Mesenchymal stem cell (in vitro differentiated cells and primary cell): ENCODE measurements at regions not wholly inside any gene's neighbourhood (a gene's known extent, or its start where the extent isn't known, plus 50 kb on each side); places are given as distances from the start of the nearest gene placed in this dataset.

Experiments
- DNase-seq: peaks from one replicate; pipeline ENCODE4 v3.0.0-alpha.2; 2013
- H2AFZ ChIP-seq: one replicate; pipeline ENCODE4 v1.6.1; 2013; ENCODE audit warnings: low read depth, mild to moderate bottlenecking, control low read depth, inconsistent platforms, low read length, moderate library complexity
- H2AK5ac ChIP-seq: 2 replicates; pipeline ENCODE4 v1.6.1; 2013; ENCODE audit warnings: low read length, moderate library complexity, mild to moderate bottlenecking, inconsistent platforms; ENCODE audit not compliant: severe bottlenecking
- H2BK120ac ChIP-seq: one replicate; pipeline ENCODE4 v1.6.1; 2013; ENCODE audit warnings: low read depth, mild to moderate bottlenecking, inconsistent platforms, low read length, moderate library complexity
- H2BK12ac ChIP-seq, 2 experiments: one replicate each; pipeline ENCODE4 v1.6.1; 2013; ENCODE audit warnings: inconsistent platforms in 2 of 2, low read length in 2 of 2, mild to moderate bottlenecking in 2 of 2, moderate library complexity in 2 of 2, control low read depth in 1 of 2
- H2BK15ac ChIP-seq: one replicate; pipeline ENCODE4 v1.6.1; 2013; ENCODE audit warnings: mild to moderate bottlenecking, low read depth, inconsistent platforms; ENCODE audit not compliant: poor library complexity, severe bottlenecking
- H2BK5ac ChIP-seq: 2 replicates; pipeline ENCODE4 v1.6.1; 2013; ENCODE audit warnings: low read depth, mild to moderate bottlenecking, low read length, control low read depth, inconsistent platforms; ENCODE audit not compliant: poor library complexity, severe bottlenecking
- H3K14ac ChIP-seq, 2 experiments: one replicate each; pipeline ENCODE4 v1.6.1; 2013; ENCODE audit warnings: inconsistent platforms in 2 of 2, low read length in 2 of 2, control low read depth in 1 of 2, mild to moderate bottlenecking in 1 of 2, moderate library complexity in 1 of 2
- H3K18ac ChIP-seq, 2 experiments: one replicate each; pipeline ENCODE4 v1.6.1; 2013; ENCODE audit warnings: inconsistent platforms in 2 of 2, low read length in 2 of 2, control low read depth in 1 of 2, low read depth in 1 of 2, mild to moderate bottlenecking in 1 of 2
- H3K23ac ChIP-seq, 2 experiments: one replicate each; pipeline ENCODE4 v1.6.1; 2013; ENCODE audit warnings: inconsistent platforms in 2 of 2, low read length in 2 of 2, mild to moderate bottlenecking in 2 of 2, moderate library complexity in 2 of 2, control low read depth in 1 of 2
- H3K27ac ChIP-seq: 2 replicates; pipeline ENCODE4 v1.5.1; 2013; ENCODE audit warnings: mild to moderate bottlenecking, moderate library complexity, low read length, control low read depth, inconsistent platforms; ENCODE audit not compliant: poor library complexity, severe bottlenecking
- H3K27me3 ChIP-seq, 2 experiments: 2 replicates each; pipeline versions ENCODE4 v1.6.1 to v1.7.0; 2013; ENCODE audit warnings: low read length in 2 of 2, mild to moderate bottlenecking in 2 of 2, moderate library complexity in 2 of 2, control low read depth in 1 of 2, inconsistent platforms in 1 of 2; ENCODE audit not compliant: control insufficient read depth in 1 of 2, insufficient read depth in 1 of 2
- H3K36me3 ChIP-seq, 2 experiments: 2 replicates each; pipeline versions ENCODE4 v1.6.1 to v1.7.0; 2013; ENCODE audit warnings: low read length in 2 of 2, control low read depth in 1 of 2, inconsistent platforms in 1 of 2, low read depth in 1 of 2, mild to moderate bottlenecking in 1 of 2; ENCODE audit not compliant: insufficient read depth in 2 of 2, control insufficient read depth in 1 of 2
- H3K4ac ChIP-seq, 2 experiments: one replicate each; pipeline ENCODE4 v1.6.1; 2013; ENCODE audit warnings: inconsistent platforms in 2 of 2, low read length in 2 of 2, mild to moderate bottlenecking in 2 of 2, moderate library complexity in 2 of 2, control low read depth in 1 of 2, low read depth in 1 of 2
- H3K4me1 ChIP-seq: 2 replicates; pipeline ENCODE4 v1.6.1; 2013; ENCODE audit warnings: low read depth, low read length, control low read depth; ENCODE audit not compliant: control insufficient read depth, insufficient read depth
- H3K4me2 ChIP-seq: 2 replicates; pipeline ENCODE4 v1.6.1; 2013; ENCODE audit warnings: low read length, mild to moderate bottlenecking, inconsistent platforms; ENCODE audit not compliant: poor library complexity, severe bottlenecking
- H3K4me3 ChIP-seq, 2 experiments: 2 replicates each; pipeline versions ENCODE4 v1.5.1 to v1.7.0; 2013; ENCODE audit warnings: low read length in 2 of 2, mild to moderate bottlenecking in 2 of 2, control low read depth in 1 of 2, low read depth in 1 of 2; ENCODE audit not compliant: insufficient read depth in 1 of 2
- H3K79me1 ChIP-seq: replicated peaks from 2 replicates; pipeline ENCODE4 v1.6.1; 2013; ENCODE audit warnings: mild to moderate bottlenecking, control low read depth, low read length, inconsistent platforms; ENCODE audit not compliant: poor library complexity, severe bottlenecking
- H3K9ac ChIP-seq: 2 replicates; pipeline ENCODE4 v1.7.0; 2013; ENCODE audit warnings: mild to moderate bottlenecking, low read length, moderate library complexity
- H3K9me3 ChIP-seq: 2 replicates; pipeline ENCODE4 v1.7.0; 2013; ENCODE audit warnings: mild to moderate bottlenecking, low read length; ENCODE audit not compliant: control insufficient read depth
- H4K8ac ChIP-seq: one replicate; pipeline ENCODE4 v1.6.1; 2013; ENCODE audit warnings: inconsistent platforms, mild to moderate bottlenecking, low read length, moderate library complexity
- H4K91ac ChIP-seq: one replicate; pipeline ENCODE4 v1.6.1; 2013; ENCODE audit warnings: mild to moderate bottlenecking, low read length, inconsistent platforms
- WGBS: methylation state at CpG from one replicate; pipeline ENCODE4 v1.1.7; 2013; ENCODE audit warnings: mixed read lengths; 5-methylcytosine and 5-hydroxymethylcytosine counted together

DNA sequence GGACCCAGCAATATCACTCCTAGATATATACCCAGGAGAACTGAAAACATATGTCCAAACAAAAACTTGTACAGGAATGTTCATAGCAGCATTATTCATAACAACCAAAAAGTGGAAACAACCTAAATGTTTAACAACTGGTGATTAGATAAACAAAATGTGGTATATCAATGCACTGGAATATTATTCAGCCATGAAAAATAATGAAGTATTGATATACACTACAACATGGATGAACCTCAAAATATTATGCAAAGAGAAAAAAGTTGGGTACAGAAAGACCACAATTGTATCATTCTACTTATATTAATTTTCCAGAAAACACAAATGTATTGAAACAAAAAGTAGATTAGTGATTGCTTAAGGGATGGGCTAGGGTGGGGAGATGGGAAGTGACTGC is 498.6 kb downstream of the GRIN2A start:
- Histone ChIP-seq H2BK12ac (no peak overlapping the region), H3K9me3 (no peaks in the 10 kb centered on the region), H3K23ac (no peak overlapping the region), H3K36me3 (no peaks in the 10 kb centered on the region), H2BK120ac (no peak overlapping the region), H3K4me3 (no peak overlapping the region), H2AFZ (no peak overlapping the region), H2AK5ac (no peak overlapping the region), H3K79me1 (no peaks in the 10 kb centered on the region), H3K4me1 (no peaks in the 10 kb centered on the region), H3K4me2 (no peak overlapping the region), H4K91ac (no peak overlapping the region), H3K27ac (no peak overlapping the region), H3K14ac (no peak overlapping the region), H2BK15ac (no peak overlapping the region), H4K8ac (no peak overlapping the region), H3K27me3 (peaks cover 0 to 33% of the 10 kb centered on the region in 2 experiments), H3K4ac (no peak overlapping the region), H3K9ac (no peak overlapping the region), H2BK5ac (no peak overlapping the region), H3K18ac (no peak overlapping the region)
- no peak for DNase-seq

DNA sequence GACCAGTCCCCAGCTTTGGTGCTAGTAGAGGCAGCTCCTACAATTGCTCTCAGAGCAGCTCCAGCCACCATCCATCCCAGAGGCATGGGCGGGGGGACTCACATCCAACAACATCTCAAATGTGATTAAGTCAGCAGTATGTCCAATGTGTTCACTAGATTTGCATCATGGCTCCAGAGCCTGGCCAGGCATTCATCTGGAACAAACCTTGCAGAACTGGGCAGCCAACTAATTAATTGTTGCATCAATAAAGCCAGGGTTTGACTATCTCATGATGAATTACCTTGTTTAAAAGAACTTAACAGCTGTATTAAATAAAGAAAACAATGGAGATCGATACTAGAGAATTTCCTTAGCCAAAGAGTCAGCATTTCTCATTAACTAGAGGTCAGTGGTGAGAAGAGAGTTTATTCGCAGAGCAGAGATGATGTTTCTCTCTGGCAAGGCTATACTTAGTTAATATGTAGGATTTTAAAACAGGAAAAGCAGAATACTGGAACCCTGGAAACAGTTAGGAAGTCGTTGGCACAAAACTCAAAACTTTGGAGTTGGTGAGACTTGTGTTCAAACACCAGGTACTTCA is 494.4 kb downstream of the GRIN2A start:
- no peak overlapping the region for H3K27ac ChIP-seq
- DNase-seq: no peak
- no peaks in the 10 kb centered on the region for H3K9me3 ChIP-seq
- H3K79me1 ChIP-seq: no peaks in the 10 kb centered on the region
- H4K8ac ChIP-seq: no peak overlapping the region
- H2BK120ac ChIP-seq: no peak overlapping the region
- H2BK5ac ChIP-seq: no peak overlapping the region
- H2BK12ac ChIP-seq: no peak overlapping the region
- H3K9ac ChIP-seq: no peak overlapping the region
- H3K4me2 ChIP-seq: no peak overlapping the region
- H3K36me3 ChIP-seq: no peaks in the 10 kb centered on the region
- H2BK15ac ChIP-seq: no peak overlapping the region
- H2AK5ac ChIP-seq: no peak overlapping the region
- H3K18ac ChIP-seq: no peak overlapping the region
- peaks cover 0 to 4% of the 10 kb centered on the region in 2 experiments for H3K27me3 ChIP-seq
- H3K4ac ChIP-seq: no peak overlapping the region
- no peaks in the 10 kb centered on the region for H3K4me1 ChIP-seq
- H2AFZ ChIP-seq: no peak overlapping the region
- no peak overlapping the region for H4K91ac ChIP-seq
- no peak overlapping the region for H3K14ac ChIP-seq
- 55% methylated on average over 4 of the region's 4 CpGs for WGBS
- no peak overlapping the region for H3K4me3 ChIP-seq
- no peak overlapping the region for H3K23ac ChIP-seq

DNA sequence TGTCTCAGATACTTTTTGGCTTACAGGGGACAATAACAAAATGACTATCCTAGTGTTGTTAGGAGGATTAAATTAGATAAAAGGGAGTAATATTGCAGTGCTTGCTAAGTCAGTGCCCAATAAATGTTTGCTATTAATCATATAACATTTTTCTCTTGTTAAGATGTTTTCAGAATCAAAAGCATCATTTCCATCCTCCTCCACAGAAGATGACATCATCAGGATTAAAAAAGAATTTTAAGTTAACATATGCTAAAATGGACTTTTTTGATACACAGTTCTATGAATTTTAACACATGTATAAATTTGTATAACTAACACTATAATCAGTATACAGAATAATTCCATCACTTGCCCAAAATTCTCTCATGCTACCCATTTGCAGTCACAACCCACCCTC is 492.6 kb downstream of the GRIN2A start:
- Histone ChIP-seq H2BK120ac (no peak overlapping the region), H2BK15ac (no peak overlapping the region), H3K27ac (no peak overlapping the region), H3K4me3 (no peak overlapping the region), H3K9ac (no peak overlapping the region), H3K9me3 (no peaks in the 10 kb centered on the region), H3K4ac (no peak overlapping the region), H2BK5ac (no peak overlapping the region), H4K8ac (no peak overlapping the region), H3K4me1 (no peaks in the 10 kb centered on the region), H2AK5ac (no peak overlapping the region), H3K79me1 (no peaks in the 10 kb centered on the region), H3K4me2 (no peak overlapping the region), H3K14ac (no peak overlapping the region), H3K23ac (no peak overlapping the region), H3K27me3 (no peaks in the 10 kb centered on the region), H2BK12ac (no peak overlapping the region), H4K91ac (no peak overlapping the region), H2AFZ (no peak overlapping the region), H3K18ac (no peak overlapping the region), H3K36me3 (no peaks in the 10 kb centered on the region)
- DNase-seq: no peak

DNA sequence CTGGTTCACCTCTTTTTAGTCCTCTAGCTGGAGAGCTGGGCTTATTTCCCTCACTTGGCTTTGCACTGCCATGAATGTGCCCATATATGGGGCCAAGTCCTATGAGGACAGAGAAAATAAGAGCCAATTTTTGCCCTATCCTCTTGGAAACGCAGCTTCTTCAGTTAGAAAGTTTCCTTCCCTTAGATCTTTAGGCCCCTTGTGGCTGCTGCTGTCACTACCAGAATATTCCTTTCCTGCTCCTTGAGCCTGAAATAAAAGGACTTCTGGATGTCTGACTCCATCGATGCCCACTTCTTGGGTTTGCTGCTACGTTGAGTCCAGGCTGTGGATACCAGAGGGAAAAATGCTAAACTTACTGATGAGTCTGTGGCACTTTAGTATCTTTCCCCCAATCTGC is 487.1 kb downstream of the GRIN2A start:
- H2BK120ac ChIP-seq: no peak overlapping the region
- no peak overlapping the region for H3K18ac ChIP-seq
- no peak overlapping the region for H3K4ac ChIP-seq
- H3K14ac ChIP-seq: no peak overlapping the region
- H2BK12ac ChIP-seq: no peak overlapping the region
- no peak overlapping the region for H4K91ac ChIP-seq
- no peaks in the 10 kb centered on the region for H3K4me1 ChIP-seq
- H2AFZ ChIP-seq: no peak overlapping the region
- H3K27me3 ChIP-seq: no peaks in the 10 kb centered on the region
- H3K23ac ChIP-seq: no peak overlapping the region
- no peak overlapping the region for H2BK5ac ChIP-seq
- H3K9me3 ChIP-seq: no peaks in the 10 kb centered on the region
- H2BK15ac ChIP-seq: no peak overlapping the region
- H3K4me2 ChIP-seq: no peak overlapping the region
- H3K27ac ChIP-seq: no peak overlapping the region
- no peaks in the 10 kb centered on the region for H3K79me1 ChIP-seq
- no peak for DNase-seq
- no peak overlapping the region for H2AK5ac ChIP-seq
- H3K36me3 ChIP-seq: no peaks in the 10 kb centered on the region
- H4K8ac ChIP-seq: no peak overlapping the region
- 62% methylated on average over 3 of the region's 3 CpGs for WGBS
- no peak overlapping the region for H3K9ac ChIP-seq
- H3K4me3 ChIP-seq: no peak overlapping the region
